NCI-H1105 treated with DMSO at 0.1 percent for 48 hours (cell line): ENCODE measurements at regions not wholly inside any gene's neighbourhood (a gene's known extent, or its start where the extent isn't known, plus 50 kb on each side); places are given as distances from the start of the nearest gene placed in this dataset.
"Not testable (repeated sequence)": the region's sequence is repeated elsewhere in the genome, so short reads cannot be mapped to it uniquely, and the experiment has no call there.

Source experiments
- DNase-seq: peaks from one replicate; lab custom pipeline; 2025; lab: John Stamatoyannopoulos, UW

DNA sequence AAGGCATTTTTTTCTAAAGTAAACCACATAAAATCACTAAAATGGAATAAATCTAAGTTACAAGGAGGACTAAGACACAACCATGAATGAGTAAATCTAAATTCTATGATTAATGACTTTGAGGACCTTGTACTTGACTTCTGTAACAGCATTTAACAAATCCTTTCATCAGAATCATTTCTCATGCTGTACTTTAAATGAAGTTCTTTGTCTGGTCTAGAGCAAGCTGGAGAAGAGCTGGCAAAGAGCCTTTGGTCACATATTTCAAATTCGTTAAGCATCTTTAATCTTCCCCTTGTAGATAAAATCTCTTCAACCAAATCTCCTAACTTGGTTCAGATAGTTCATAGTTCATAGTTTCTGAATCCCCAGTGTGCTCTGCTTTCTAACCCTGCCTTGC is 405.4 kb downstream of the PTPRC start:
- no peak for DNase-seq

- no peak for DNase-seq
Measured at GRCh38 chr1:199046618-199047017, 407.8 kb downstream of the PTPRC start.

DNA sequence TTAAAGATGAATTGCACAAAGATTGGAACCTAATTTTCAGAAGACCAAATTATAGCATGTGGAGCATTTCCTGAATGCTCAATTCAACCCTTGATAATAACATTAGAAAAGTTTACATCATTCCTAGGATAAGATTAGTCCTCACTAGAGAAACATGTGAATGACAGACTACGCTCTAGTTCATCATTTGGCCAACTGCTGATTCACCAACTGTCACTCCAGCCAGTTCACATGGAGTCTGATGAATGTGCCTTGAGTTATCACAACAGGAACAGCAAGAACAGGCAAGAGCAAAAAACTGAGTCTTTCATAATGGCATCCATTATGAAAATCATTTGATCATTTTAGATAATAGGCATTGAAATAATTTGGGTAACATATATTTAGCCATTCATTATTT is 415.9 kb downstream of the PTPRC start:
- no peak for DNase-seq

DNA sequence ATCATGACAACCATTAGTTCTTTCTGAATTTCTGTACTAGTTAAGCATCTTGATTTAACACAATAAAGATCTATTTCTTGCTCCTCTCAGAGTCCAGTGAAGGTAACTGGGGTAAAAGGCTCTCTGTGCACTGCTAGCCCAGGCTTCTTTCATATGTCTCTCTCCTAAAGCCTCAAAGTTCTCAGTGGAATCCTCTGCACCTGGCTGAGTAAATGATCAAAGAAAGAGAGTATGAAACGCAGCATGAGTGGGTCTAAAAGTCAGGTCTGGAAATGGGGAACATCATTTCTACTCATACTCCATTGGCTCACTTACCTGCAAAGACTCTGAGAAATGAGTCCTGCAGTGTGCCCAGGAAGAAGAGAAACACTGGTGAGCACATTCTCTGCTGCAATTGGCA is 418.5 kb downstream of the PTPRC start:
- DNase-seq: no peak

DNA sequence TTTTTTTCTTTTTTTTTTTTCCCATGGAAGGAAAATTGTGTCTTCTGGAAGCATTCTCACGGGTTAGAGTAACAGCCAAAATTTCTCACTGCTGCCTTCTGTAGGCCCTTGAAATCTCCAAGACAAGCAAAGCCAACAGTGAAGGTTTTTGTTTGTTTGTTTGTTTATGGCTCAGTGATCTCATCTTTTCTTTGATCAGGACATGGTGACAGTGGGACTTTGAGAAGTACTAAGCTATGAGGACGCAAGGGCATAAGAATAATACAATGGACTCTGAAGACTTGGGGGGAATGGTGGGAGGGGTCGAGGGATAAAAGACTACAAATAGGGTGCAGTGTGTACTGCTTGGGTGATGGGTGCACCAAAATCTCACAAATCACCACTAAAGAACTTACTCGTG is 419.4 kb downstream of the PTPRC start:
- no peak for DNase-seq

DNA sequence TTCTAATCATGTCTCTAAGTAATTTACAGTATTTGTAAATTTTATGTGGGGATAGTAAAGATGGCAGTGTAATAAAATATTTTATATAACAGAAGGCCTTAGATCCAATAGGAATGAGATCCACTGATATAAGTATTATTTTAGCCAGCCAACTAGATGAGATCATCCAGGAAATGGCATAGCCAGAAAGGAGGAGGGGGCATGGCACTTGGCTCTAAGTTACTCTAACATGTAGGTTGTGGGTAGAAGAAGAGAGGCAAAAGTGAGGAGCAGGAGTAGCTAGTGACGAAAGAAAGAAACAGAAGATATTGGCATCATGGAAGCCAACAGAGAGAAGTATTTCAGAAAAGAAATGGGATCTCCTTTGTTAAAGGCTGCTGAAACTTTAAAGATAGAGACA is 426.1 kb downstream of the PTPRC start:
- DNase-seq: no peak

GRCh38 chr1:199067483-199067882 is 428.6 kb downstream of the PTPRC start:
- DNase-seq: no peak

- DNase-seq: no peak
Measured at GRCh38 chr1:199071080-199071479, 432.2 kb downstream of the PTPRC start.

DNA sequence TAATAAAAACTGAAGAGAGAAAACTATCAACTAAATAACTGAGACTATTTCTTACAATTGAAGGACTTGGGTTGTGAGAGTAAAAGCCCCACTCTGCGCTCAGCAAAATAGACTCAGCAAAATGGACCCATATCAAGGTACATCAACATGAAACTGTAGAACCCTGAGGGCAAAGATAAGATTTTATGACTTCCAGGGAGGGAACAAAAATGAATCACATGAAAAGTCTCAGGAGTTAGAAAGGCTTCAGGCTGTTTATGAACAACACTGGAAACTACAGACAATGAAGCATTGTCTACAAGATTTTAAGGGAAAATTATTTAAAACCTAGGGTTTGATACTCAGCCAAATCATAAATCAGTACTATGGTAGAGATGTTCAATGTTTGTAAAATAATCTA is 434.3 kb downstream of the PTPRC start:
- no peak for DNase-seq

DNA sequence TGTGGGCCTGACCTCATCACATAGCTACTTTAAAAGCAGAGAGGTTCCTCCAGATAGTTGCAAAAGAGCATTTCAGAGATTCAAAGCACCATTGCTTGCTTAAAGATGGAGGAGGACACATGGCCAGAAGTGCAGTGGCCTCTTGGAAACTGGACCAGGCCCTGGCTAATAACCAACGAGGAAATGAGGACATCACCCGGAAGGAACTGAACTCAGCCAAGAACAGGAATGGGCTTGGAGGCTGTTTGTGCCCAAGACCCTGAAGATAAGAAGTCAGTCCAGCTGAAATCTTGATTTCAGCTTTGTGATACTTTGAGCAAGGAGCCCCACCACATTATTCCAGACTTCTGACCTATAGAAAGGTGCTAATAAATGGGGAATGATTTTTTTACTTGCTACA is 437.0 kb downstream of the PTPRC start:
- no peak for DNase-seq

DNA sequence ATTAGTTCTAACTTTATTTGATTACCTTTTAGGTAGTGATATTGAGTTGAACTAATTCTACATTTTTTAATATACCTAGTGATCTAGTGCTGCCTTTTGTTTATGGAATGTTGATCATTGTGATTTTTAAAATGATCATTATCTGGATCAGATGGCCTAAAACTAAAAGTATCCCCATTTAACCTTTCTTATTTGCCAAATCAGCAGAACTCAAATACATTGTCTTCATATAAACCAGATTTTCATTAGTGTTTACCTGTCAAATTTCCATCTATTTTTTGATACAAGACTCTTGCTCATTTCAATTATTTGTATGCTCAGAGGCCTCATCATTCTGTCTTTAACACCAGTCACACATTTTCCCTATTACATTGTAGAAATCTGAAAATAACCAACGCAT is 441.2 kb downstream of the PTPRC start:
- no peak for DNase-seq

DNA sequence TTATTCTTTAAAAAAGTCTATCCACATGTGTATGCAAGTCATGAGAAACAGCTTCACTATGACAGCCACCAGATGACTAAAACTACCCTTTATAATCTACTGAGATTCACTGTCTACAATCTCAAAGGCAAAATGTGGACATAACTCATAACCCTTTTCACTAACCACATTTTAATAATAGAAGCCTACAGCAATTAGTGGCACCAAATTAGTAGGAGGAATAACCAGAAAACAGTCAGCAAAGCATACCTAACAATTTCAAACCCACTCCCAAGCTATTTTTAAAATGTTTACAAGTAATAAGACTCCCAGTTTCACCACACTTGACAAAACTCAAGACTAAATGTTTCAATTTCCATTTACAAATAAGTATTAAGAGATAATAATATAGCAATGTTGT is 442.9 kb downstream of the PTPRC start:
- DNase-seq: no peak

- no peak for DNase-seq
Measured at GRCh38 chr1:199082778-199083389, 444.0 kb downstream of the PTPRC start.

GRCh38 chr1:199083680-199084079 is 444.8 kb downstream of the PTPRC start:
- DNase-seq: no peak

- no peak for DNase-seq
Measured at GRCh38 chr1:199084293-199084692, 445.5 kb downstream of the PTPRC start.

GRCh38 chr1:199085903-199086302 is 447.1 kb downstream of the PTPRC start:
- DNase-seq: no peak

DNA sequence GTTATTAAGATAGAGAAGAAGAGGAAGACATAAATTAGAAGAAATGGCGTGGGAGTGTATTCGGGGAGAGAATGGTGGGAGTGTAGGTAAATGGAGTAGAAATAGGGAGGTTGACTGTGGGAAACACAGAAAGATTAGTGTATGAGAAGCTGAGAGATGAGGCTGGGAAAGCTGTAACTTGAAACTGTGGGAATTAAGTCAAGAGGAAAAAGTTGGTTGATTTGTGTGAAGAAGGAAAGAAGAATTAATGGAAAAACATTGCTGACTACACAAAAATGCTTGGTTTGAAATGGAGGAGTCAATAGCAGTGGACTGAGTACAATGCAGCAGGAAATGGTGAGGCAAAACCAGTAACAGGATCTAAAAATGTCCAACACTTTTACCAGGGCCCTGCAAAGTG is 448.3 kb downstream of the PTPRC start:
- no peak for DNase-seq

GRCh38 chr1:199089393-199090122 is 450.7 kb downstream of the PTPRC start:
- DNase-seq: no peak

DNA sequence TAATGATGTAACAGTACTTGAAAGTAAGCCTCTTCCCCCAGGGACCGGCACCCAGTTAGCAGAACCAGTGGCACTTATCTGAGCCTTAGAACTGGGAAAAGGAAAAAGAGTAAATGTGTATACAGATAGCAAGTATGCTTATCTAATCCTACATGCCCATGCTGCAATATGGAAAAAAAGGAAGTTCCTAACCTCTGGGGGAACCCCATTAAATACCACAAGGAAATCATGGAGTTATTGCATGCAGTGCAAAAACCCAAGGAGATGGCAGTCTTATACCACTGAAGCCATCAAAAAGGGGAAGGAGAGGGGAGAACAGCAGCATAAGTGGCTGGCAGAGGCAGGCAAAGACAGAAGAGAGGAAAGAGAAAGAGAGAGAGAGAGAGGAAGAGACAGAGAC is 456.8 kb downstream of the PTPRC start:
- DNase-seq: not testable (repeated sequence)

GRCh38 chr1:199096591-199096990 is 457.8 kb downstream of the PTPRC start:
- no peak for DNase-seq

DNA sequence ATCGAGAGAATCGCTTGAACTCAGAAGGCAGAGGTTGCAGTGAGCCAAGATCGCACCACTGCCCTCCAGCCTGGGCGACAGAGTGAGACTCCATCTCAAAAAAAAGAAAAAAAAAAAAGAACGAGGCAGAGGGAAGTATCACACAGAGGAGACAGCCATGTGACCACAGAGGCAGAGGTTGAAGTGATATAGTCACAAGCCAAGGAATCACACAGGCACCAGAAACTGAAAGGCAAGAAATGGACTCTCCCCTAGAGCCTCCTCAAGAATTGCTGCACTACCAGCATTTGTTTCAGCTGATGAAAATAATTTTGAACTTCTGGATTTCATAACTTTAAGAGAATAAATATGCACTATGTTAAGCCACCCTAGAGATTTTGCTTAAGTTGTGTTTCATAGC is 459.6 kb downstream of the PTPRC start:
- DNase-seq: no peak

DNA sequence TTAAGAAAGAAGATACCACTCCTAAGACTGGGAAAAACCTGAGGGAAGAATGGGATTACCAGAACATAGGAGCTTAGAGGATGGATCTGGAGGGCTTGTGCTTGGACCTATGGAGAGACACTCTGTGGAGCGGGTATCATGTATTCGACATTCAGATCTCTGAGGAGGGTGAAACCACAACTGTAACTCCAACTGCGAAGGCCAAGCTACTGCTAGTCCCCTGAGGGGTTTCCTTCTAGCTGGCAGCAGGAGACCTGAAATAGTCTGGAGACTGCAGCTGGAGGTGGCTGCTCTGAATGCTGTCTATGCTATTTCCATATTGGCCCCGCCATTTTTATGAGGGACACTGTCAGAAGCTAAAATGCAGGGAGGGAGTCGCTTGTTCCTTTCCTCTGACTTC is 462.3 kb downstream of the PTPRC start:
- no peak for DNase-seq

DNA sequence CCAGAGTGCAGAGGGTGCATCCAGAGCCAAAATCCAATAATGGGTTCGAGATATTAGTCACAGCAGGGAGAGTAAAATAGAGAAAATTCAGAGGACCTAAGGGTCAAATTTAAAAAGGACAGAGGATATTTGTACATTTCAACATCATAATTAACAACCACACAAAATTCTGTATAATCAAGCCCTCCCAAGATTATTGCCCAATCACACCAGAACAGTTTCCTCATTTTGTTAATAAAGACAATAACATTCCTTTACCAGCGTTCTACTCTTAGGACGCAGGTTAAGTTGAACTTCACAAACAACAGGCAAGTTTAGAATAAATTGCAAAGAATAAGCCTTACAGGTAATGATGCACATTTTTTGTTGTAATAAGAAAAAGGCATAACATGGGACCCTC is 462.8 kb downstream of the PTPRC start:
- no peak for DNase-seq

DNA sequence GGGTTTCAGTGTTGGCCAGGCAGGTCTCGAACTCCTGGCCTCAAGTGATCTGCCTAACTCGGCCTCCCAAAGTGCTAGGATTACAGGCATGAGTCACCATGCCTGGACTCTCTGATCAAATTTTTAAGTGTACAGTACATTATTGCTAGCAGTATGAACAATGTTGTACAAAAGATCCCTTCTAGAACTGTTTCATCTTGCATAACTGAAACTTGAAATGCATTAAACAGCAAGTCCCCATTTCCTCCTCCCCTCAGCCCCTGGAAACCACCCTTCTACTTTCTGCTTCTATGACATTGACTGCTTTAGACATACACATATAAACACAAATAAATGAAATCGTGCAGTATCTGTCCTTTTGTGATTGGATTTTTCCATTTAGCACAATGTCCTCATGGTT is 463.4 kb downstream of the PTPRC start:
- DNase-seq: no peak
